GM19328 (cell line): ENCODE measurements at regions not wholly inside any gene's neighbourhood (a gene's known extent, or its start where the extent isn't known, plus 50 kb on each side); places are given as distances from the start of the nearest gene placed in this dataset.
A peak's percentile ranks its signal among the peaks of the same experiment; 100 is the strongest.

Experiments
- ATAC-seq: cut with Tn5 transposase; IDR thresholded peaks from one replicate; pipeline ENCODE4 v1.9.1; 2021; ENCODE audit warnings: mild to moderate bottlenecking, moderate library complexity; ENCODE audit not compliant: unreplicated experiment

- ATAC-seq: peak; percentile 64
These were observed 68.4 kb downstream of the ANXA1 start for GRCh38 chr9:73219985-73220626.

- ATAC-seq: no peak
These were observed 71.9 kb downstream of the ANXA1 start for GRCh38 chr9:73223594-73223993.

- no peak for ATAC-seq
These were observed 77.9 kb downstream of the ANXA1 start for GRCh38 chr9:73229543-73229942.

GRCh38 chr9:73230251-73230650 lies 78.6 kb downstream of the ANXA1 start:
- no peak for ATAC-seq

- ATAC-seq: no peak
These were observed 79.5 kb downstream of the ANXA1 start for GRCh38 chr9:73231203-73231602.

GRCh38 chr9:73233359-73234007 lies 81.8 kb downstream of the ANXA1 start:
- ATAC-seq: no peak

- no peak for ATAC-seq
These were observed 82.3 kb downstream of the ANXA1 start for GRCh38 chr9:73234008-73234360.

GRCh38 chr9:73237140-73237539 lies 85.5 kb downstream of the ANXA1 start:
- no peak for ATAC-seq

GRCh38 chr9:73239570-73240265 lies 88.1 kb downstream of the ANXA1 start:
- ATAC-seq: no peak

GRCh38 chr9:73243078-73243477 lies 91.4 kb downstream of the ANXA1 start:
- no peak for ATAC-seq

- no peak for ATAC-seq
These were observed 107.5 kb downstream of the ANXA1 start for GRCh38 chr9:73259086-73259696.

- ATAC-seq: no peak
These were observed 108.8 kb downstream of the ANXA1 start for GRCh38 chr9:73260506-73260905.

- no peak for ATAC-seq
These were observed 113.0 kb downstream of the ANXA1 start for GRCh38 chr9:73264631-73265030.

- ATAC-seq: no peak
These were observed 114.2 kb downstream of the ANXA1 start for GRCh38 chr9:73265876-73266275.

GRCh38 chr9:73269430-73270101 lies 117.9 kb downstream of the ANXA1 start:
- no peak for ATAC-seq

GRCh38 chr9:73270967-73271721 lies 119.5 kb downstream of the ANXA1 start:
- ATAC-seq: no peak

- no peak for ATAC-seq
These were observed 128.4 kb downstream of the ANXA1 start for GRCh38 chr9:73280113-73280512.

- ATAC-seq: no peak
These were observed 132.7 kb downstream of the ANXA1 start for GRCh38 chr9:73284377-73284776.

GRCh38 chr9:73294336-73294735 lies 142.7 kb downstream of the ANXA1 start:
- no peak for ATAC-seq

GRCh38 chr9:73325983-73326382 lies 174.3 kb downstream of the ANXA1 start:
- ATAC-seq: no peak

- ATAC-seq: no peak
These were observed 175.5 kb downstream of the ANXA1 start for GRCh38 chr9:73327149-73327548.
